HG03432 (cell line): ENCODE measurements at regions not wholly inside any gene's neighbourhood (a gene's known extent, or its start where the extent isn't known, plus 50 kb on each side); places are given as distances from the start of the nearest gene placed in this dataset.
"Not testable (repeated sequence)": the region's sequence is repeated elsewhere in the genome, so short reads cannot be mapped to it uniquely, and the experiment has no call there.

ENCODE experiments used
- ATAC-seq: cut with Tn5 transposase; IDR thresholded peaks from one replicate; pipeline ENCODE4 v1.9.1; 2021; ENCODE audit warnings: mild to moderate bottlenecking, moderate library complexity; ENCODE audit not compliant: unreplicated experiment

- no peak for ATAC-seq
These were observed 673.1 kb downstream of the HTR1B start for GRCh38 chr6:76790045-76790796.

GRCh38 chr6:76789580-76789979 is 673.7 kb downstream of the HTR1B start:
- ATAC-seq: no peak

- ATAC-seq: no peak
These were observed 675.1 kb downstream of the HTR1B start for GRCh38 chr6:76788155-76788554.

- ATAC-seq: peak; percentile 72
These were observed 684.2 kb downstream of the HTR1B start for GRCh38 chr6:76779068-76779467.

- ATAC-seq: no peak
These were observed 686.4 kb downstream of the HTR1B start for GRCh38 chr6:76776876-76777275.

- ATAC-seq: no peak
These were observed 688.4 kb downstream of the HTR1B start for GRCh38 chr6:76774781-76775384.

GRCh38 chr6:76772951-76773350 is 690.3 kb downstream of the HTR1B start:
- ATAC-seq: no peak

- ATAC-seq: no peak
These were observed 692.1 kb downstream of the HTR1B start for GRCh38 chr6:76771059-76771634.

GRCh38 chr6:76770281-76770680 is 693.0 kb downstream of the HTR1B start:
- no peak for ATAC-seq

- no peak for ATAC-seq
These were observed 694.7 kb downstream of the HTR1B start for GRCh38 chr6:76768556-76768955.

GRCh38 chr6:76764057-76764456 is 691.6 kb upstream of the IMPG1 start:
- no peak for ATAC-seq

- ATAC-seq: no peak
These were observed 680.4 kb upstream of the IMPG1 start for GRCh38 chr6:76752841-76753240.

GRCh38 chr6:76745388-76745787 is 672.9 kb upstream of the IMPG1 start:
- not testable (repeated sequence) for ATAC-seq

GRCh38 chr6:76744151-76744720 is 671.8 kb upstream of the IMPG1 start:
- not testable (repeated sequence) for ATAC-seq

- ATAC-seq: no peak
These were observed 670.5 kb upstream of the IMPG1 start for GRCh38 chr6:76742919-76743318.

- ATAC-seq: no peak
These were observed 647.0 kb upstream of the IMPG1 start for GRCh38 chr6:76719449-76719848.

GRCh38 chr6:76708641-76709331 is 636.3 kb upstream of the IMPG1 start:
- ATAC-seq: no peak

GRCh38 chr6:76707630-76708029 is 635.2 kb upstream of the IMPG1 start:
- ATAC-seq: no peak

- no peak for ATAC-seq
These were observed 634.2 kb upstream of the IMPG1 start for GRCh38 chr6:76706631-76707030.

GRCh38 chr6:76706086-76706485 is 633.6 kb upstream of the IMPG1 start:
- ATAC-seq: no peak

GRCh38 chr6:76703786-76704185 is 631.3 kb upstream of the IMPG1 start:
- no peak for ATAC-seq
